ENCODE measurements at regions not wholly inside any gene's neighbourhood (a gene's known extent, or its start where the extent isn't known, plus 50 kb on each side); places are given as distances from the start of the nearest gene placed in this dataset.

DNA sequence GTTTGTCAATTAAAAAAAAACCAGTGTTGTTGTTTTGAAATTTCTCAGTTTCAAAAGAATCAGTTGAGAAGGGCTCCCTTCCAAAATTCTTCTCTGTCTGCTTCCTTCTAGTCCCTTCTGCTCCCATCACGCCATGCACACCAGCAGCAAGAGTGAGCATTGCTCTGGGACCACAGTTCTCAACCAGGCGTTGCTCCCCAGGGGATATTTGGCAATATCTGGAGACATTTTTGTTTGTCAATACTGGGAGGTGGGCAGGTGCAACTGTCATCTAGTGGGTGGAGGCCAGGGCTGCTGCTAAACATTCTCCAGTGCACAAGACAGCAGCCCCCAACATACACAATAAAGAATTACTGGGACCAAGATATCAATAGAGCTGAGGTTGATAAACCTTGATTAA, 74.8 kb upstream of the EGFL6 start:
- TF ChIP-seq, protein P1, sequence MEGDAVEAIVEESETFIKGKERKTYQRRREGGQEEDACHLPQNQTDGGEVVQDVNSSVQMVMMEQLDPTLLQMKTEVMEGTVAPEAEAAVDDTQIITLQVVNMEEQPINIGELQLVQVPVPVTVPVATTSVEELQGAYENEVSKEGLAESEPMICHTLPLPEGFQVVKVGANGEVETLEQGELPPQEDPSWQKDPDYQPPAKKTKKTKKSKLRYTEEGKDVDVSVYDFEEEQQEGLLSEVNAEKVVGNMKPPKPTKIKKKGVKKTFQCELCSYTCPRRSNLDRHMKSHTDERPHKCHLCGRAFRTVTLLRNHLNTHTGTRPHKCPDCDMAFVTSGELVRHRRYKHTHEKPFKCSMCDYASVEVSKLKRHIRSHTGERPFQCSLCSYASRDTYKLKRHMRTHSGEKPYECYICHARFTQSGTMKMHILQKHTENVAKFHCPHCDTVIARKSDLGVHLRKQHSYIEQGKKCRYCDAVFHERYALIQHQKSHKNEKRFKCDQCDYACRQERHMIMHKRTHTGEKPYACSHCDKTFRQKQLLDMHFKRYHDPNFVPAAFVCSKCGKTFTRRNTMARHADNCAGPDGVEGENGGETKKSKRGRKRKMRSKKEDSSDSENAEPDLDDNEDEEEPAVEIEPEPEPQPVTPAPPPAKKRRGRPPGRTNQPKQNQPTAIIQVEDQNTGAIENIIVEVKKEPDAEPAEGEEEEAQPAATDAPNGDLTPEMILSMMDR (IDR thresholded peaks at IDR 0.05): no peak
- TF ChIP-seq ZFX (IDR thresholded peaks at IDR 0.05; ENCODE audit: borderline replicate concordance): no peak
